Right lobe of liver (tissue), 4 donors: ENCODE measurements at regions not wholly inside any gene's neighbourhood (a gene's known extent, or its start where the extent isn't known, plus 50 kb on each side); places are given as distances from the start of the nearest gene placed in this dataset.

ENCODE experiments used
- CTCF ChIP-seq, 4 donors: fragments of 200-600 bp in 3 of 4; fragments of 450-650 bp in 1 of 4; IDR thresholded peaks; one replicate each; pipeline versions ENCODE4 v1.5.1 to v1.8.0; 2016 to 2022; ENCODE audit warnings: antibody characterized with exemption in 4 of 4, mild to moderate bottlenecking in 2 of 4
- POLR2A ChIP-seq: fragments of 450-650 bp; IDR thresholded peaks from one replicate; pipeline ENCODE4 v1.6.1; 2017; ENCODE audit warnings: antibody characterized with exemption, mild to moderate bottlenecking
- donor health status: DM: no; HTN: no; CAD: no.
- donor health status: DM: no; HTN: no; CAD: no.
- donor health status: DM: no; HTN: yes; CAD: no.

- TF ChIP-seq CTCF (IDR thresholded peaks at IDR 0.05) (no peak), POLR2A (no peak)
Observed at GRCh38 chr10:131792011-131792651, 108.7 kb upstream of the PPP2R2D start.
